GM12878 (cell line): ENCODE measurements at regions not wholly inside any gene's neighbourhood (a gene's known extent, or its start where the extent isn't known, plus 50 kb on each side); places are given as distances from the start of the nearest gene placed in this dataset.

Source experiments
- ATAC-seq: fragments of 200-7000 bp; cut with Tn5 transposase; 3 replicates; pipeline ENCODE4 v1.9.1; 2020; ENCODE audit warnings: mild to moderate bottlenecking, moderate library complexity
- BruUV-seq: library from RNA; stranded (reverse); fragments of 400-500 nt; replicated peaks from 2 replicates; lab custom pipeline; 2021; lab: Mats Ljungman, UMichigan
- CTCF ChIA-PET: fragments of 300-600 bp; sonication (Branson Sonifier 250); formaldehyde crosslinking; extraction: SDS; loops from one replicate; lab custom pipeline; 2021; ENCODE audit warnings: inconsistent platforms; lab: Yijun Ruan, JAX
- POLR2A ChIA-PET: fragments of 350-600 bp; formaldehyde crosslinking; extraction: SDS; loops from one replicate; lab custom pipeline; 2021; ENCODE audit warnings: inconsistent platforms; lab: Charles Lee
- RAD21 ChIA-PET: fragments of 300-600 bp; sonication (Branson Sonifier 250); formaldehyde crosslinking; loops from one replicate; lab custom pipeline; 2023; ENCODE audit warnings: antibody characterized with exemption; ENCODE audit not compliant: unreplicated experiment; lab: Charles Lee
- SMC1A ChIA-PET: fragments of 300-600 bp; sonication (Branson Sonifier 250); formaldehyde crosslinking; loops from one replicate; lab custom pipeline; 2023; ENCODE audit not compliant: unreplicated experiment, uncharacterized antibody; lab: Charles Lee
- DNase-seq: peaks from one replicate; pipeline ENCODE4 v3.0.0-alpha.2; 2011; ENCODE audit warnings: low read depth, low spot score
- FAIRE-seq: peaks from 3 replicates; lab custom pipeline; 2011; peaks lifted over from hg19 to GRCh38; lab: Jason Lieb, UNC
- H2AFZ ChIP-seq: 2 replicates; pipeline ENCODE4 v1.6.0; 2011; ENCODE audit warnings: low read depth, low read length, control low read depth; ENCODE audit not compliant: control insufficient read depth
- H3K27ac ChIP-seq: 2 replicates; pipeline ENCODE4 v1.5.1; 2011; ENCODE audit warnings: control low read depth; ENCODE audit not compliant: control insufficient read depth, insufficient read depth
- H3K27me3 ChIP-seq, 2 experiments: replicated peaks in 1 of 2; 2 replicates each; pipeline versions ENCODE4 v1.6.0 to v1.6.1; 2011; ENCODE audit warnings: low read length in 1 of 2; ENCODE audit not compliant: control insufficient read depth in 2 of 2, insufficient read depth in 2 of 2
- H3K36me3 ChIP-seq, 2 experiments: 2 replicates each; pipeline ENCODE4 v1.5.1; 2011; ENCODE audit warnings: low read length in 1 of 2; ENCODE audit not compliant: control insufficient read depth in 2 of 2, insufficient read depth in 2 of 2
- H3K4me1 ChIP-seq: 2 replicates; pipeline ENCODE4 v1.6.1; 2011; ENCODE audit warnings: mild to moderate bottlenecking, low read length, moderate library complexity, mixed read lengths; ENCODE audit not compliant: control insufficient read depth, insufficient read depth
- H3K4me2 ChIP-seq: 2 replicates; pipeline ENCODE4 v1.6.0; 2011; ENCODE audit warnings: control low read depth; ENCODE audit not compliant: control insufficient read depth, insufficient read depth
- H3K4me3 ChIP-seq: fragments of 200-600 bp; sonication (generic); 2 replicates; pipeline ENCODE4 v1.5.1; 2016
- H3K79me2 ChIP-seq: 2 replicates; pipeline ENCODE4 v1.6.0; 2011; ENCODE audit warnings: low read length; ENCODE audit not compliant: control insufficient read depth, insufficient read depth
- H3K9ac ChIP-seq: 2 replicates; pipeline ENCODE4 v1.8.0; 2011; ENCODE audit warnings: low read length, control low read depth, mixed read lengths; ENCODE audit not compliant: control insufficient read depth, insufficient read depth
- H3K9me3 ChIP-seq: replicated peaks from 3 replicates; pipeline ENCODE4 v1.5.1; 2011; ENCODE audit warnings: mild to moderate bottlenecking, low read length; ENCODE audit not compliant: control insufficient read depth, insufficient read depth
- H4K20me1 ChIP-seq: 2 replicates; pipeline ENCODE4 v1.6.0; 2011; ENCODE audit not compliant: control insufficient read depth, insufficient read depth
- CREB1 ChIP-seq: IDR thresholded peaks from 2 replicates; pipeline ENCODE4 v1.6.1; 2012; ENCODE audit warnings: low read depth, mild to moderate bottlenecking, inconsistent platforms
- DPF2 ChIP-seq: fragments of 450-650 bp; IDR thresholded peaks from 2 replicates; pipeline ENCODE4 v1.6.1; 2017; ENCODE audit warnings: mild to moderate bottlenecking
- EZH2 ChIP-seq: IDR thresholded peaks from 2 replicates; pipeline ENCODE4 v1.6.1; 2012; ENCODE audit warnings: low read depth, mild to moderate bottlenecking, control low read depth, inconsistent platforms, low read length, borderline replicate concordance; ENCODE audit not compliant: control insufficient read depth
- HDGF ChIP-seq: fragments of 450-650 bp; IDR thresholded peaks from 2 replicates; pipeline ENCODE4 v1.6.1; 2016; ENCODE audit warnings: antibody characterized with exemption
- MEF2B ChIP-seq: fragments of 450-650 bp; IDR thresholded peaks from 2 replicates; pipeline ENCODE4 v1.6.1; 2018; ENCODE audit warnings: mild to moderate bottlenecking, moderate library complexity; ENCODE audit not compliant: partially characterized antibody, poor library complexity, severe bottlenecking
- MTA2 ChIP-seq: fragments of 450-650 bp; IDR thresholded peaks from 2 replicates; pipeline ENCODE4 v1.6.1; 2016; ENCODE audit warnings: low read depth, mild to moderate bottlenecking, moderate library complexity
- MYC ChIP-seq: IDR thresholded peaks from 2 replicates; pipeline ENCODE4 v1.6.1; 2011; ENCODE audit warnings: mild to moderate bottlenecking, low read length, moderate library complexity, inconsistent platforms; ENCODE audit not compliant: insufficient read depth, insufficient replicate concordance, insufficient read length, severe bottlenecking
- NFIC ChIP-seq: IDR thresholded peaks from 2 replicates; pipeline ENCODE4 v1.6.1; 2012; ENCODE audit warnings: low read depth, mild to moderate bottlenecking, inconsistent platforms, low read length, moderate library complexity
- NFXL1 ChIP-seq: fragments of 450-650 bp; IDR thresholded peaks from 2 replicates; pipeline ENCODE4 v1.6.1; 2017; ENCODE audit warnings: antibody characterized with exemption, mild to moderate bottlenecking, borderline replicate concordance
- NR2F1 ChIP-seq: fragments of 450-650 bp; conservative IDR thresholded peaks from 2 replicates; pipeline ENCODE4 v1.6.1; 2017; ENCODE audit warnings: mild to moderate bottlenecking
- PAX8 ChIP-seq: fragments of 450-650 bp; IDR thresholded peaks from 2 replicates; pipeline ENCODE4 v1.6.1; 2017; ENCODE audit warnings: mild to moderate bottlenecking, moderate library complexity
- ZNF207 ChIP-seq: fragments of 450-650 bp; IDR thresholded peaks from 2 replicates; pipeline ENCODE4 v1.6.1; 2014; ENCODE audit warnings: antibody characterized with exemption, mild to moderate bottlenecking, borderline replicate concordance
- WGBS: methylation state at CpG from one replicate; pipeline ENCODE4 v1.1.6; 2016; ENCODE audit warnings: low lambda C conversion rate; ENCODE audit not compliant: insufficient replicate concordance, insufficient coverage; ENCODE audit errors: missing lambda C conversion rate; 5-methylcytosine and 5-hydroxymethylcytosine counted together
- in situ Hi-C: fragments of 300-500 bp; cut with MboI; formaldehyde crosslinking; loops from 9 replicates; pipeline ENCODE4 v1.14.3; 2018; ENCODE audit warnings: mixed read lengths
- intact Hi-C: fragments of 100-400 bp; cut with micrococcal nuclease; formaldehyde crosslinking; loops from one replicate; pipeline ENCODE4 v1.14.2; 2022; ENCODE audit not compliant: unreplicated experiment
- TF ChIP-seq, protein P1 (sequence below): IDR thresholded peaks from 2 replicates; pipeline ENCODE4 v1.6.1; 2012; ENCODE audit warnings: mild to moderate bottlenecking, low read depth, low read length
- TF ChIP-seq, protein P2 (sequence below): IDR thresholded peaks from 2 replicates; pipeline ENCODE4 v1.6.1; 2011; ENCODE audit warnings: mild to moderate bottlenecking, low read depth, low read length, moderate library complexity; ENCODE audit not compliant: insufficient replicate concordance
- TF ChIP-seq, protein P3 (sequence below): fragments of 450-650 bp; IDR thresholded peaks from 2 replicates; pipeline ENCODE4 v1.6.1; 2017; ENCODE audit warnings: low read depth, mild to moderate bottlenecking, moderate library complexity

DNA sequence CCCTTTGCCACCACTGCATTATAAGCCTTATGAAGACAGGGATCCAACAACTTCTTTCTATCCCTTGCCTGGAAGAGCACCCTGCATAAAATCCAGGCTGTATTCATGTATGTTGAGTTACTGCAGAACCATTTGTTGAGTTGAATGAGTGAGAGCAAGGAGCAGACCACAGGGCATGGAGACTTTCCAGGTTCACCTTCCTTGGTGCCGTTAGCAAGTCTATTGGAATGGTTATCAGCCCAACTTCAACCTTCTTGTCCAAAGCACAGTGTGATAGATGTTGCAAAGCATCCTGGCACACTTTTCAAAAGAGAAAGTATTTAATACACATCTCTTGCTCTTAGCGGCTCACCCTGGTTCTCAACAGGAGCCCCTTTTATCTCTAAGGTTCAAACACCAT, 100.9 kb upstream of the CLDN10 start:
- SMC1A ChIA-PET = no interaction called here
- no peak for FAIRE-seq
- no TSS peak for BruUV-seq
- no peak for TF ChIP-seq NFIC
- no peak for TF ChIP-seq EZH2
- no peak for TF ChIP-seq NR2F1
- TF ChIP-seq HDGF = no peak
- no peak for TF ChIP-seq MTA2
- TF ChIP-seq ZNF207 = no peak
- no peak for TF ChIP-seq MEF2B
- TF ChIP-seq PAX8 = no peak
- TF ChIP-seq MYC = no peak
- no peak for TF ChIP-seq CREB1
- TF ChIP-seq DPF2 = no peak
- no peak for TF ChIP-seq NFXL1
- TF ChIP-seq, protein P1, sequence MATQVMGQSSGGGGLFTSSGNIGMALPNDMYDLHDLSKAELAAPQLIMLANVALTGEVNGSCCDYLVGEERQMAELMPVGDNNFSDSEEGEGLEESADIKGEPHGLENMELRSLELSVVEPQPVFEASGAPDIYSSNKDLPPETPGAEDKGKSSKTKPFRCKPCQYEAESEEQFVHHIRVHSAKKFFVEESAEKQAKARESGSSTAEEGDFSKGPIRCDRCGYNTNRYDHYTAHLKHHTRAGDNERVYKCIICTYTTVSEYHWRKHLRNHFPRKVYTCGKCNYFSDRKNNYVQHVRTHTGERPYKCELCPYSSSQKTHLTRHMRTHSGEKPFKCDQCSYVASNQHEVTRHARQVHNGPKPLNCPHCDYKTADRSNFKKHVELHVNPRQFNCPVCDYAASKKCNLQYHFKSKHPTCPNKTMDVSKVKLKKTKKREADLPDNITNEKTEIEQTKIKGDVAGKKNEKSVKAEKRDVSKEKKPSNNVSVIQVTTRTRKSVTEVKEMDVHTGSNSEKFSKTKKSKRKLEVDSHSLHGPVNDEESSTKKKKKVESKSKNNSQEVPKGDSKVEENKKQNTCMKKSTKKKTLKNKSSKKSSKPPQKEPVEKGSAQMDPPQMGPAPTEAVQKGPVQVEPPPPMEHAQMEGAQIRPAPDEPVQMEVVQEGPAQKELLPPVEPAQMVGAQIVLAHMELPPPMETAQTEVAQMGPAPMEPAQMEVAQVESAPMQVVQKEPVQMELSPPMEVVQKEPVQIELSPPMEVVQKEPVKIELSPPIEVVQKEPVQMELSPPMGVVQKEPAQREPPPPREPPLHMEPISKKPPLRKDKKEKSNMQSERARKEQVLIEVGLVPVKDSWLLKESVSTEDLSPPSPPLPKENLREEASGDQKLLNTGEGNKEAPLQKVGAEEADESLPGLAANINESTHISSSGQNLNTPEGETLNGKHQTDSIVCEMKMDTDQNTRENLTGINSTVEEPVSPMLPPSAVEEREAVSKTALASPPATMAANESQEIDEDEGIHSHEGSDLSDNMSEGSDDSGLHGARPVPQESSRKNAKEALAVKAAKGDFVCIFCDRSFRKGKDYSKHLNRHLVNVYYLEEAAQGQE = no peak
- TF ChIP-seq, protein P2, sequence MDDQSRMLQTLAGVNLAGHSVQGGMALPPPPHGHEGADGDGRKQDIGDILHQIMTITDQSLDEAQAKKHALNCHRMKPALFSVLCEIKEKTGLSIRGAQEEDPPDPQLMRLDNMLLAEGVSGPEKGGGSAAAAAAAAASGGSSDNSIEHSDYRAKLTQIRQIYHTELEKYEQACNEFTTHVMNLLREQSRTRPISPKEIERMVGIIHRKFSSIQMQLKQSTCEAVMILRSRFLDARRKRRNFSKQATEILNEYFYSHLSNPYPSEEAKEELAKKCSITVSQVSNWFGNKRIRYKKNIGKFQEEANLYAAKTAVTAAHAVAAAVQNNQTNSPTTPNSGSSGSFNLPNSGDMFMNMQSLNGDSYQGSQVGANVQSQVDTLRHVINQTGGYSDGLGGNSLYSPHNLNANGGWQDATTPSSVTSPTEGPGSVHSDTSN = no peak
- TF ChIP-seq, protein P3, sequence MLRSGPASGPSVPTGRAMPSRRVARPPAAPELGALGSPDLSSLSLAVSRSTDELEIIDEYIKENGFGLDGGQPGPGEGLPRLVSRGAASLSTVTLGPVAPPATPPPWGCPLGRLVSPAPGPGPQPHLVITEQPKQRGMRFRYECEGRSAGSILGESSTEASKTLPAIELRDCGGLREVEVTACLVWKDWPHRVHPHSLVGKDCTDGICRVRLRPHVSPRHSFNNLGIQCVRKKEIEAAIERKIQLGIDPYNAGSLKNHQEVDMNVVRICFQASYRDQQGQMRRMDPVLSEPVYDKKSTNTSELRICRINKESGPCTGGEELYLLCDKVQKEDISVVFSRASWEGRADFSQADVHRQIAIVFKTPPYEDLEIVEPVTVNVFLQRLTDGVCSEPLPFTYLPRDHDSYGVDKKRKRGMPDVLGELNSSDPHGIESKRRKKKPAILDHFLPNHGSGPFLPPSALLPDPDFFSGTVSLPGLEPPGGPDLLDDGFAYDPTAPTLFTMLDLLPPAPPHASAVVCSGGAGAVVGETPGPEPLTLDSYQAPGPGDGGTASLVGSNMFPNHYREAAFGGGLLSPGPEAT = no peak

More for the DNA sequence above, 100.9 kb upstream of the CLDN10 start:
- H3K4me1 ChIP-seq = peaks cover 9% of the 10 kb centered on the region
- H3K79me2 ChIP-seq = no peaks in the 10 kb centered on the region
- H2AFZ ChIP-seq = no peak overlapping the region
- ATAC-seq = no peak
- H3K27ac ChIP-seq = no peak overlapping the region
- no peak overlapping the region for H3K4me3 ChIP-seq
- WGBS = 30% methylated on average over 2 of the region's 2 CpGs
- RAD21 ChIA-PET = no interaction called here
- H3K4me2 ChIP-seq = no peak overlapping the region
- in situ Hi-C loops = no loop called here
- CTCF ChIA-PET = interaction anchor here (1.3 kb wide), 1 partner anchor 47 kb away, joined by 3 read pairs; no protein-coding TSS in a partner anchor
- no peaks in the 10 kb centered on the region for H3K36me3 ChIP-seq
- no peaks in the 10 kb centered on the region for H4K20me1 ChIP-seq
- DNase-seq = no peak
- POLR2A ChIA-PET = no interaction called here
- no peaks in the 10 kb centered on the region; a peak in 1 of 4 replicates for H3K27me3 ChIP-seq
- no peaks in the 10 kb centered on the region for H3K9me3 ChIP-seq
- H3K9ac ChIP-seq = no peak overlapping the region
- intact Hi-C loops = no loop called here
